ENCODE measurements at regions not wholly inside any gene's neighbourhood (a gene's known extent, or its start where the extent isn't known, plus 50 kb on each side); places are given as distances from the start of the nearest gene placed in this dataset.
"Not testable (repeated sequence)": the region's sequence is repeated elsewhere in the genome, so short reads cannot be mapped to it uniquely, and the experiment has no call there.

GRCh38 chr7:149637911-149638565 lies 135.3 kb downstream of the ZNF467 start:
- peaks cover 6% of the 10 kb centered on the region for H3K27me3 Mint-ChIP-seq
- H3K9me3 Mint-ChIP-seq, result no peaks in the 10 kb centered on the region
- H3K27ac Mint-ChIP-seq, result no peak overlapping the region
- POLR2A ChIA-PET, result no interaction called here
- H3K36me3 Mint-ChIP-seq, result no peaks in the 10 kb centered on the region
- DNase-seq (no peak), ATAC-seq (ENCODE audit: low read depth) (no peak)
- H3K4me1 Mint-ChIP-seq, result no peaks in the 10 kb centered on the region
- no peak overlapping the region for H3K4me3 Mint-ChIP-seq

DNA sequence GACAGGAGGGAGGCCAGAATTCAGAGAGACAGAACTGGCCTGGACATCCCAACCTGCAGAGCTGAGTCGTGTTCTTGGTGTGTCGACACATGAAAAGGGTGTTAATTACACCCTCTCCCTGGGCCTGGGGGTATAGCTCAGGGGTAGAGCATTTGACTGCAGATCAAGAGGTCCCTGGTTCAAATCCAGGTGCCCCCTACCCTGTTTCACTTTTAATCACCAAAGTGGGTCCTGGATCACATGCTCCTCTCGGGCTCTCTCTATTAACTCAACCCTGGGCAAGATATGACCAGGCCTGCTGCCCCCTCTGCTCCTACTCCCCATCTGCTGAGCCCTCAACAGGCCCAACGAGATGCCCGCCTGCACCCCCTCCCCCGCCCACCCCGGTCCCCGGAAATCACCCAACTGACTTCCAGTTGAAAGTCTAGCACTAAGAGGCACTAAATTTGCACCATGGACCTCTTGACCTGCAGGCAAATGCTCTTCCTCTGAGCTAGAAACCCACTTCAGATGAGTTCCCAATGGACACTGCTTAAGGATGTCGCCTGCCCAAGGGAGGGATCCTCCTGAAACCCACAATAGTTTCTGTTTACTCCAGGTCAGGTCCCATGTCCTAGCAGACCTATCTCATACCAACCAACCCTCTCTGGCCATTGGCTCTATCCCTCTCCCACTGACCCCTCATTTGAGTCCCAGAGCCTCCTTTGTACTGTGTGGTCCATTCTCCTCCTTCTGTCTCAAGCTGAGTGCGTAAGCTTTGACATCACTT lies 137.6 kb downstream of the ZNF467 start:
- peaks cover 6% of the 10 kb centered on the region for H3K27me3 Mint-ChIP-seq
- no peaks in the 10 kb centered on the region for H3K36me3 Mint-ChIP-seq
- no peaks in the 10 kb centered on the region for H3K4me1 Mint-ChIP-seq
- H3K9me3 Mint-ChIP-seq, result no peaks in the 10 kb centered on the region
- POLR2A ChIA-PET, result no interaction called here
- ATAC-seq (ENCODE audit: low read depth) (no peak), DNase-seq (no peak)
- H3K4me3 Mint-ChIP-seq, result no peak overlapping the region
- H3K27ac Mint-ChIP-seq, result no peak overlapping the region

GRCh38 chr7:149633976-149634945 lies 136.7 kb upstream of the ZNF746 start:
- Mint-ChIP-seq H3K27ac (no peak overlapping the region), H3K4me1 (no peaks in the 10 kb centered on the region), H3K4me3 (no peak overlapping the region), H3K27me3 (peaks cover 6% of the 10 kb centered on the region), H3K9me3 (no peaks in the 10 kb centered on the region), H3K36me3 (no peaks in the 10 kb centered on the region)
- POLR2A ChIA-PET, result no interaction called here
- ATAC-seq (ENCODE audit: low read depth) (no peak), DNase-seq (no peak)

GRCh38 chr7:149628361-149629149 lies 130.9 kb upstream of the ZNF746 start:
- H3K27ac Mint-ChIP-seq; DNase-seq; ATAC-seq (ENCODE audit: low read depth); POLR2A ChIA-PET; H3K4me3 Mint-ChIP-seq; H3K36me3 Mint-ChIP-seq; H3K9me3 Mint-ChIP-seq: not testable (repeated sequence)
- H3K27me3 Mint-ChIP-seq, result peaks cover 13% of the 10 kb centered on the region
- peaks cover 10% of the 10 kb centered on the region for H3K4me1 Mint-ChIP-seq

- H3K9me3 Mint-ChIP-seq, result no peaks in the 10 kb centered on the region
- H3K4me1 Mint-ChIP-seq, result peaks cover 17% of the 10 kb centered on the region
- no peak overlapping the region for H3K27ac Mint-ChIP-seq
- no peak overlapping the region for H3K4me3 Mint-ChIP-seq
- no peak for ATAC-seq (ENCODE audit: low read depth)
- peaks cover 13% of the 10 kb centered on the region for H3K27me3 Mint-ChIP-seq
- POLR2A ChIA-PET, result no interaction called here
- no peak for DNase-seq
- no peaks in the 10 kb centered on the region for H3K36me3 Mint-ChIP-seq
Observed at GRCh38 chr7:149627911-149628310, 130.3 kb upstream of the ZNF746 start.

DNA sequence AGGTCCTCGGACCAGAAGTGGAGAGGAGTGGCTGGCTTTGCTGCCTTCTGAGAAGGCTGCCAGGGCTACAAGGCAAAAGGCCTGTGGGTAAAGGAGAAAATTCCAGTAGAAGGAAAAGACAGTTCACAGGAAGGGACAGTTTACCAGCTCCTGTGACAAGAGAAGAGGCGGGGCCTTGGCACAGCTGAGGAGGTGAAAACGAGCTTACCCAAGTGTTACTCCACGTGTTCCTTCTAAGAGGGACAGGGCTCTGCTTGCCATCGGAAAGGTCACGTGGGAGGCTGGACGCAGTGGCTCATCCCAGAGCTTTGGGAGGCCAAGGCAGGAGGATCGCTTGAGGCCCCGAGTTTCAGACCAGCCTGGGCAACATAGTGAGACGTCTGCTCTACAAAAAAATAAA lies 129.4 kb upstream of the ZNF746 start:
- no peak overlapping the region for H3K4me3 Mint-ChIP-seq
- POLR2A ChIA-PET, result no interaction called here
- H3K27me3 Mint-ChIP-seq, result peaks cover 13% of the 10 kb centered on the region
- H3K9me3 Mint-ChIP-seq, result no peaks in the 10 kb centered on the region
- H3K4me1 Mint-ChIP-seq, result peaks cover 25% of the 10 kb centered on the region
- no peak overlapping the region for H3K27ac Mint-ChIP-seq
- DNase-seq (no peak), ATAC-seq (ENCODE audit: low read depth) (no peak)
- no peaks in the 10 kb centered on the region for H3K36me3 Mint-ChIP-seq

GRCh38 chr7:149625947-149626392 lies 128.4 kb upstream of the ZNF746 start:
- Mint-ChIP-seq H3K36me3 (peaks cover under 1% of the 10 kb centered on the region), H3K27me3 (peaks cover 13% of the 10 kb centered on the region), H3K9me3 (no peaks in the 10 kb centered on the region), H3K4me3 (no peak overlapping the region), H3K27ac (no peak overlapping the region), H3K4me1 (peaks cover 34% of the 10 kb centered on the region)
- ATAC-seq (ENCODE audit: low read depth), result no peak
- DNase-seq, result no peak
- POLR2A ChIA-PET, result interaction anchor here (0.6 kb wide), 1 partner anchor 146 kb away, joined by 5 read pairs; no protein-coding TSS in a partner anchor

DNA sequence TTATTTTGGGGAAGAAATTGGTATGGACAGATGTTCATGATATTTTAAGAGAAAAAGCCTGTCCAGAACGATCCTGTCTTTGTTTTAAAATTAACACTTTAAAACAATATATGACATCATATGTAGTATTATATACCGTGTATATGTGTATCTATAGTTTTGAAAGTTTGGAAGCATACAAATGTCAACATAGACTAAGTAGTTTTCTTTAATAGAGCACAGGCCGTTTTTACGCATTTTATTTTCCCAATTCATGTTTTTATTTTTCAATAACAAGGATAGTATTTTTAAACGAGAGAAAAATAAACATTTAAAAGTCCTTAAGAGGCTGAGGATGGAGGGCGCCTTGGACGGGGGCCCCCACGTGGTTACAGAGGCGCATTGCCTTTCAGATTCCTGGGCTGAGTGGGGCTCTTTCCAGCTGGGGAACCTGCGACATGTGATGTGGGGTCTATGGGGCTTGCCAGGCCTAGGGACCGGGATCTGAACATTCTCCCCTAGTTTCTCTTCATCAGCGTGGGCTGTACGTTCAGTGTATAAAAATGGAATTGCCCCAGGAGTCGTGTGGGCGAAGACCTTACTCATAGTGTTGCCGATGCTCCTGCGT lies 127.8 kb upstream of the ZNF746 start:
- Mint-ChIP-seq H3K27ac (no peak overlapping the region), H3K27me3 (peaks cover 13% of the 10 kb centered on the region), H3K9me3 (no peaks in the 10 kb centered on the region), H3K4me1 (peaks cover 36% of the 10 kb centered on the region), H3K4me3 (peak overlapping the region; percentile 95), H3K36me3 (peaks cover 4% of the 10 kb centered on the region)
- DNase-seq (peak; percentile 68), ATAC-seq (ENCODE audit: low read depth) (no peak)
- POLR2A ChIA-PET, result interaction anchor here (0.6 to 2.4 kb wide), 7 partner anchors 14 to 478 kb away, joined by 3 to 14 read pairs (median 5); partner anchors contain the start of genes ZNF398, ZNF777 and ZNF783

- H3K9me3 Mint-ChIP-seq, result no peaks in the 10 kb centered on the region
- POLR2A ChIA-PET, result interaction anchor here (0.9 to 2.4 kb wide), 7 partner anchors 13 to 477 kb away, joined by 3 to 14 read pairs (median 5); partner anchors contain the start of genes ZNF398, ZNF777 and ZNF783
- peak overlapping the region; percentile 95 for H3K4me3 Mint-ChIP-seq
- peak overlapping the region; percentile 91 for H3K27ac Mint-ChIP-seq
- ATAC-seq (ENCODE audit: low read depth), result peak; percentile 95
- peaks cover 9% of the 10 kb centered on the region for H3K36me3 Mint-ChIP-seq
- H3K27me3 Mint-ChIP-seq, result peaks cover 13% of the 10 kb centered on the region
- peak; percentile 93 for DNase-seq
- peaks cover 38% of the 10 kb centered on the region for H3K4me1 Mint-ChIP-seq
Observed at GRCh38 chr7:149624419-149625339, 127.1 kb upstream of the ZNF746 start.

DNA sequence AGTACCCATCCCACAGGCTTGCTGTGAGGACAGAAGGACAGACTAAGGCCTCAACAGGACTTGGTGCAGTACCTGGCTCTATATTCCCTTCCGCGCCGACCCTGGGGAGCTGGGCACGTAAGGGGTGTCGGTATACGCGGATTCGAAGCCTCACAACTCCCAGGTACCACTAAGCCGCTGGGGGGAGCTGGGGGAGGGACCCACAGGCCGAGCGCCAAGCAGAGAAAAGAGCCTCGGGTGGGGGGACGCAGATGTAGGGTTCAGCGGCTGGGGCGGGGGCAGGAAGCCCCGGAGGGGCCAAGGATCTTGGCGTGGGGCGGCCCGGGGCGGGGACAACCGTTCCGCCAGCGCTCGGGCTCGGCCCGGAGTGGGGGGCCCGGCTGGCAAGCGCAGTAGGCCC lies 126.4 kb upstream of the ZNF746 start:
- Mint-ChIP-seq H3K4me3 (peak overlapping the region; percentile 93), H3K27ac (peak overlapping the region; percentile 94), H3K36me3 (peaks cover 13% of the 10 kb centered on the region), H3K27me3 (peaks cover 13% of the 10 kb centered on the region), H3K4me1 (peaks cover 38% of the 10 kb centered on the region), H3K9me3 (no peaks in the 10 kb centered on the region)
- DNase-seq (no peak), ATAC-seq (ENCODE audit: low read depth) (peak; percentile 28)
- POLR2A ChIA-PET, result interaction anchor here (1.2 to 2.4 kb wide), 7 partner anchors 12 to 477 kb away, joined by 3 to 14 read pairs (median 7); partner anchors contain the start of genes ZNF398, ZNF777 and ZNF783

GRCh38 chr7:149623262-149623997 lies 125.8 kb upstream of the ZNF746 start:
- ATAC-seq (ENCODE audit: low read depth); H3K27me3 Mint-ChIP-seq; H3K9me3 Mint-ChIP-seq; DNase-seq: not testable (repeated sequence)
- Mint-ChIP-seq H3K36me3 (peaks cover 15% of the 10 kb centered on the region), H3K4me3 (peak overlapping the region; percentile 93), H3K27ac (peak overlapping the region; percentile 94), H3K4me1 (peaks cover 38% of the 10 kb centered on the region)
- POLR2A ChIA-PET, result interaction anchor here (1.5 to 2.4 kb wide), 5 partner anchors 12 to 361 kb away, joined by 5 to 14 read pairs (median 8); partner anchors contain the start of genes ZNF777 and ZNF783
